Lower leg skin (tissue), 4 donors: ENCODE measurements at regions not wholly inside any gene's neighbourhood (a gene's known extent, or its start where the extent isn't known, plus 50 kb on each side); places are given as distances from the start of the nearest gene placed in this dataset.

Experiments used
- DNase-seq, 2 donors: peaks; one replicate each; pipeline ENCODE4 v3.0.0-alpha.2; 2019; ENCODE audit warnings: low spot score in 2 of 2
- H3K4me3 ChIP-seq: fragments of 200-600 bp; sonication (generic); 2 replicates; pipeline ENCODE4 v1.5.1; 2017; ENCODE audit warnings: mild to moderate bottlenecking, low read depth; ENCODE audit not compliant: poor library complexity, severe bottlenecking
- CTCF ChIP-seq, 3 donors: fragments of 450-650 bp; IDR thresholded peaks; one replicate each; pipeline ENCODE4 v1.5.1; 2016; ENCODE audit warnings: antibody characterized with exemption in 3 of 3, mild to moderate bottlenecking in 3 of 3, moderate library complexity in 2 of 3
- POLR2A ChIP-seq, 2 donors: fragments of 450-650 bp; IDR thresholded peaks; one replicate each; pipeline ENCODE4 v1.6.1; 2016 to 2017; ENCODE audit warnings: antibody characterized with exemption in 2 of 2, mild to moderate bottlenecking in 1 of 2, moderate library complexity in 1 of 2
- WGBS, 2 donors: methylation state at CpG; one replicate each; pipeline ENCODE4 v1.1.5; 2018; 5-methylcytosine and 5-hydroxymethylcytosine counted together
- intact Hi-C: fragments of 100-400 bp; cut with DNase I; formaldehyde crosslinking; loops from one replicate; pipeline ENCODE4 v1.15.0; 2023; ENCODE audit warnings: low total_unique reads

- intact Hi-C loops = no loop called here
- TF ChIP-seq CTCF (IDR thresholded peaks at IDR 0.05) (no peak), POLR2A (IDR thresholded peaks at IDR 0.05) (no peak)
- DNase-seq = no peak
- no peak overlapping the region for H3K4me3 ChIP-seq
- WGBS, 2 donors = 87 to 92% methylated on average over 3 of the region's 3 CpGs
These were observed 196.4 kb upstream of the ACVR2A start for GRCh38 chr2:147648471-147648870.

GRCh38 chr2:147647816-147648215, 197.0 kb upstream of the ACVR2A start:
- no peak overlapping the region for H3K4me3 ChIP-seq

GRCh38 chr2:147646818-147647468, 197.9 kb upstream of the ACVR2A start:
- H3K4me3 ChIP-seq = no peak overlapping the region
- intact Hi-C loops = no loop called here
- 81 to 91% methylated on average over 7 of the region's 7 CpGs for WGBS, 2 donors
- TF ChIP-seq CTCF (IDR thresholded peaks at IDR 0.05) (no peak), POLR2A (IDR thresholded peaks at IDR 0.05) (no peak)
- no peak for DNase-seq

More at GRCh38 chr2:147647816-147648215, 197.0 kb upstream of the ACVR2A start:
- 93 to 96% methylated on average over 3 of the region's 3 CpGs for WGBS, 2 donors
- no peak for DNase-seq
- TF ChIP-seq CTCF (IDR thresholded peaks at IDR 0.05) = no peak
- no peak for TF ChIP-seq POLR2A (IDR thresholded peaks at IDR 0.05)
- intact Hi-C loops = no loop called here

- H3K4me3 ChIP-seq = no peak overlapping the region
- no peak for DNase-seq
- intact Hi-C loops = no loop called here
- no peak for TF ChIP-seq CTCF (IDR thresholded peaks at IDR 0.05)
- no peak for TF ChIP-seq POLR2A (IDR thresholded peaks at IDR 0.05)
- WGBS, 2 donors = 66 to 71% methylated on average over 4 of the region's 4 CpGs
These were observed 200.3 kb upstream of the ACVR2A start for GRCh38 chr2:147644491-147644890.

- intact Hi-C loops = no loop called here
- no peak for DNase-seq
- TF ChIP-seq POLR2A (IDR thresholded peaks at IDR 0.05) (no peak), CTCF (IDR thresholded peaks at IDR 0.05) (no peak)
- 83 to 84% methylated on average over 3 of the region's 3 CpGs for WGBS, 2 donors
- no peak overlapping the region for H3K4me3 ChIP-seq
These were observed 202.1 kb upstream of the ACVR2A start for GRCh38 chr2:147642765-147643164.

GRCh38 chr2:147641651-147642050, 203.2 kb upstream of the ACVR2A start:
- intact Hi-C loops = no loop called here
- DNase-seq = no peak
- WGBS, 2 donors = 90 to 92% methylated on average over 3 of the region's 3 CpGs
- TF ChIP-seq POLR2A (IDR thresholded peaks at IDR 0.05) (no peak), CTCF (IDR thresholded peaks at IDR 0.05) (no peak)
- no peak overlapping the region for H3K4me3 ChIP-seq
